HepG2 (cell line): ENCODE measurements at regions not wholly inside any gene's neighbourhood (a gene's known extent, or its start where the extent isn't known, plus 50 kb on each side); places are given as distances from the start of the nearest gene placed in this dataset.
"Not testable (repeated sequence)": the region's sequence is repeated elsewhere in the genome, so short reads cannot be mapped to it uniquely, and the experiment has no call there.

Source experiments
- HMG20B ChIP-seq: conservative IDR thresholded peaks from 2 replicates; pipeline ENCODE4 v1.6.1; 2016; ENCODE audit warnings: missing genetic modification reagents, missing compliant biosample characterization
- HNRNPLL ChIP-seq: fragments of 200-400 bp; formaldehyde crosslinking; IDR thresholded peaks from 2 replicates; pipeline ENCODE4 v1.6.1; 2017; ENCODE audit warnings: mild to moderate bottlenecking, low read depth, low read length; ENCODE audit not compliant: poor library complexity, severe bottlenecking
- KDM5A ChIP-seq: fragments of 200-600 bp; sonication (generic); IDR thresholded peaks from 2 replicates; pipeline ENCODE4 v1.7.0; 2018; ENCODE audit warnings: antibody characterized with exemption, mild to moderate bottlenecking, low read length, borderline replicate concordance
- POLR2AphosphoS5 ChIP-seq: IDR thresholded peaks from 2 replicates; pipeline ENCODE4 v1.6.1; 2012; ENCODE audit warnings: low read depth, low read length
- RBFOX2 ChIP-seq: fragments of 200-400 bp; formaldehyde crosslinking; IDR thresholded peaks from 2 replicates; pipeline ENCODE4 v1.6.1; 2017; ENCODE audit warnings: low read depth, mild to moderate bottlenecking, low read length
- TF ChIP-seq, protein P1 (sequence below): sonication (generic); formaldehyde crosslinking; IDR thresholded peaks from 2 replicates; pipeline ENCODE4 v1.5.0; 2020; ENCODE audit warnings: mild to moderate bottlenecking, missing genetic modification reagents, moderate library complexity
- TF ChIP-seq, protein P2 (sequence below): sonication (generic); formaldehyde crosslinking; IDR thresholded peaks from 2 replicates; pipeline ENCODE4 v1.4.0; 2020; ENCODE audit warnings: missing genetic modification reagents, borderline replicate concordance

DNA sequence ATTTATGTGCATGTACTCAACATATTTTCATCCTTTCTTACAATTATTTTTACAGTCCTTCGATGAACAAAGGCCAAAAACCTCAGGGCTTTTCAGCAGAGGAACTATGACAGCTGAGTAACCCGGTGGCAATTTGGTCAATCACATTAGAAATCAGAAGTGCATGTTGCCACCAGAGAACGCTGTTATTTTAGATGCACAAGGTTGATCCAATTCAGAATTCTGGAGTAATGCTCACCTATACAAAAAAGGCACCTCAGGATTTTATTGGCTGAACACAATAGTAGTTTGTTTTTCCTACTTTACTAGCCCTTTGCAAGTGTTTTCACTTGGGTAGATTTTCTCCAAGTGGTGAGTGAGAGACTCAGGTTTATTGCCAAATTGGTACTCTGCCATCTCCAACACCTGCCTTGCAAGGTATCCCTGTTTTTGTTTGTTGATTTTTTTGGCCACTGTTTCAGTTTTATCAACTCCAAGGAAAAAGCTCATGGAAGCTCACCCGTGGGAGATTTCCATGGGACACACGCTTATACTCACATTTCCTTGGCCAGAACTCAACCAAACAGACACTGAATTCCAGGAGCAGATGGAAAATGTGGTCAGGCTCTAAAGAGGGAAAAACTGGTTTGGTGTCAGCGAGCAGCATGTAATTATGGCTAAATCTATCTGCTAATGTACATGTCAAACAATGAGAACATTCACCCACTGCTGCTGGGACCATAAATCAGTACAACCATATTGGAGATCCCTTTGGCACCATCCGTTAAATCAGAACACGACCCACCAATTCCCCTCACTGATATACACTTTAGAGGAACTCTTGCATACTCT, 573.1 kb upstream of the AMELY start:
- not testable (repeated sequence) for TF ChIP-seq POLR2AphosphoS5; HMG20B (CRISPR knock-in tag); KDM5A; RBFOX2; HNRNPLL
- TF ChIP-seq, protein P1, sequence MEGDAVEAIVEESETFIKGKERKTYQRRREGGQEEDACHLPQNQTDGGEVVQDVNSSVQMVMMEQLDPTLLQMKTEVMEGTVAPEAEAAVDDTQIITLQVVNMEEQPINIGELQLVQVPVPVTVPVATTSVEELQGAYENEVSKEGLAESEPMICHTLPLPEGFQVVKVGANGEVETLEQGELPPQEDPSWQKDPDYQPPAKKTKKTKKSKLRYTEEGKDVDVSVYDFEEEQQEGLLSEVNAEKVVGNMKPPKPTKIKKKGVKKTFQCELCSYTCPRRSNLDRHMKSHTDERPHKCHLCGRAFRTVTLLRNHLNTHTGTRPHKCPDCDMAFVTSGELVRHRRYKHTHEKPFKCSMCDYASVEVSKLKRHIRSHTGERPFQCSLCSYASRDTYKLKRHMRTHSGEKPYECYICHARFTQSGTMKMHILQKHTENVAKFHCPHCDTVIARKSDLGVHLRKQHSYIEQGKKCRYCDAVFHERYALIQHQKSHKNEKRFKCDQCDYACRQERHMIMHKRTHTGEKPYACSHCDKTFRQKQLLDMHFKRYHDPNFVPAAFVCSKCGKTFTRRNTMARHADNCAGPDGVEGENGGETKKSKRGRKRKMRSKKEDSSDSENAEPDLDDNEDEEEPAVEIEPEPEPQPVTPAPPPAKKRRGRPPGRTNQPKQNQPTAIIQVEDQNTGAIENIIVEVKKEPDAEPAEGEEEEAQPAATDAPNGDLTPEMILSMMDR = not testable (repeated sequence)
- TF ChIP-seq, protein P2, sequence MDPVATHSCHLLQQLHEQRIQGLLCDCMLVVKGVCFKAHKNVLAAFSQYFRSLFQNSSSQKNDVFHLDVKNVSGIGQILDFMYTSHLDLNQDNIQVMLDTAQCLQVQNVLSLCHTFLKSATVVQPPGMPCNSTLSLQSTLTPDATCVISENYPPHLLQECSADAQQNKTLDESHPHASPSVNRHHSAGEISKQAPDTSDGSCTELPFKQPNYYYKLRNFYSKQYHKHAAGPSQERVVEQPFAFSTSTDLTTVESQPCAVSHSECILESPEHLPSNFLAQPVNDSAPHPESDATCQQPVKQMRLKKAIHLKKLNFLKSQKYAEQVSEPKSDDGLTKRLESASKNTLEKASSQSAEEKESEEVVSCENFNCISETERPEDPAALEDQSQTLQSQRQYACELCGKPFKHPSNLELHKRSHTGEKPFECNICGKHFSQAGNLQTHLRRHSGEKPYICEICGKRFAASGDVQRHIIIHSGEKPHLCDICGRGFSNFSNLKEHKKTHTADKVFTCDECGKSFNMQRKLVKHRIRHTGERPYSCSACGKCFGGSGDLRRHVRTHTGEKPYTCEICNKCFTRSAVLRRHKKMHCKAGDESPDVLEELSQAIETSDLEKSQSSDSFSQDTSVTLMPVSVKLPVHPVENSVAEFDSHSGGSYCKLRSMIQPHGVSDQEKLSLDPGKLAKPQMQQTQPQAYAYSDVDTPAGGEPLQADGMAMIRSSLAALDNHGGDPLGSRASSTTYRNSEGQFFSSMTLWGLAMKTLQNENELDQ (CRISPR knock-in tag) = not testable (repeated sequence)
